HG03565 (cell line): ENCODE measurements at regions not wholly inside any gene's neighbourhood (a gene's known extent, or its start where the extent isn't known, plus 50 kb on each side); places are given as distances from the start of the nearest gene placed in this dataset.
"Not testable (repeated sequence)": the region's sequence is repeated elsewhere in the genome, so short reads cannot be mapped to it uniquely, and the experiment has no call there.

Experiments
- ATAC-seq: cut with Tn5 transposase; IDR thresholded peaks from one replicate; pipeline ENCODE4 v1.9.1; 2021; ENCODE audit warnings: mild to moderate bottlenecking, moderate library complexity; ENCODE audit not compliant: unreplicated experiment

DNA sequence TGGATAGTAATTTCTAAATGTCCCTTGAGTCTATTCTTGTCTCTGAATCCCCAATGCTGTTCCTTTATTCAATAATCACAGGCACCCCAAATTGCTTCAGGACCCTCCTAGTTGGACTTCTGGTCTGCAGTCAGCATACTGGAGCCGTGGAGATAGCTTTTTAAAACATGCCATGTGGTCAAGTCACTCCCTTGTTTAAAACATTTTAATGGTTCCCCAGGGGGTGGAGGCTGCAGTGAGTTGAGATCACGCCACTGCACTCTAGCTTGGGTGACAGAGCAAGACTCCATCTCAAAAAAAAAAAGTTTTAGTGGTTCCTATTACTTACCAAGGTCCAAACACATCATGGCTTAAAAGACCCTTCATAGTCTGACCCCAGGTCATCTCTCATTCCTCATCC lies 220.3 kb downstream of the ADAMTS15 start:
- ATAC-seq = no peak

GRCh38 chr11:130670200-130670599 lies 221.8 kb downstream of the ADAMTS15 start:
- no peak for ATAC-seq

- no peak for ATAC-seq
These were observed 223.6 kb downstream of the ADAMTS15 start for GRCh38 chr11:130671801-130672700.

GRCh38 chr11:130672911-130673310 lies 224.5 kb downstream of the ADAMTS15 start:
- ATAC-seq = no peak

- no peak for ATAC-seq
These were observed 225.3 kb downstream of the ADAMTS15 start for GRCh38 chr11:130673698-130674097.

DNA sequence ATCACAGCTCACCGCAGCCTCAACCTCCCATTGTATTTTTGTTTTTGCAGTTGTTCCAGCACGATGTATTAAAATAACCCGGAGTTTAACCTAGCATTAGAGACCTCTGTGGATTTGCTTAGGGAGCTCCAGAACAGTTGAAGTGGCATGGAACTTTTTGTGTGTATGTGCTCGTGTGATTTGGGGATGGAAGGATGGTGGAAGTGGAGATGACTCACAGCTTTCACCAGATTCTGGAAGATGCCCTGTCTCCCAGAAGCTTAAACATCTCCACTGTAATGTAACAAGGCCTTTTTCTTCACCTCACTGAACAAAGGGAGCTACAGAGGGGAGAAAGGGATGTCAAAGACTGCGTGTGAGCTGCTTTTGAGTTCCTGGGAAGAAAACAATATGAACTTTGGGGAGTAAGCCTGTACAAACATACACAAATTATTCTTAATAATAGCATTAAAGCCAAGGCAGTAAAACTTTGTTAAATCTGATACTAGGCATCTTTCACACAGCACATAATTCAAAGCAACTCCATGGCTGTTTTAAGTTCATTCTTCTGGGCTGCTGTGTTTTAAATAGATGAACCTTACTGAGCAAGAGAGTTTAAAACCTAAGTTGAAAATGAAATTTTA lies 226.4 kb downstream of the ADAMTS15 start:
- ATAC-seq = no peak

DNA sequence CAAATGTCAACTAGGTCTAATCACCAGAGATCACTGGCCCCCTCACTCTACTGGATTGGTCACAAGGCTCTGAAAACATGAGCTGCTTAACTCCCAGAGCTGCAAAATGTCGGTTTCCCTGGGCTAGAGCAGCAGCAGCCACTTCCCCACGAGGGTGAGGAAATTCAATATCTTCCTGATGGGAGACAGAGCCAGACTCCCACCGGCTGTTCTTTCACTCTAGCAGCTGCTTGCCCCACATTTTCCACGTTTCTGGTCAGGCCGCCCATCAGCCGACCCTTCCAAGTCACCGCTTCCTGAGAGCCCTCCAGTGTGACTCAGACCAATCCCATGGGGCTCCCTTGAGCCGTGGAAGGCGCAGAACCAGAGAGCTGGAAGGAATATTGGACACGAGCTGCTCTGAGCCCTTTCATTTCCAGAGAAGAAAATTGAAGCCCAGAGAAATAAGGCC lies 227.0 kb downstream of the ADAMTS15 start:
- no peak for ATAC-seq

GRCh38 chr11:130675917-130676316 lies 227.5 kb downstream of the ADAMTS15 start:
- no peak for ATAC-seq

GRCh38 chr11:130677486-130678153 lies 229.2 kb downstream of the ADAMTS15 start:
- ATAC-seq = no peak

DNA sequence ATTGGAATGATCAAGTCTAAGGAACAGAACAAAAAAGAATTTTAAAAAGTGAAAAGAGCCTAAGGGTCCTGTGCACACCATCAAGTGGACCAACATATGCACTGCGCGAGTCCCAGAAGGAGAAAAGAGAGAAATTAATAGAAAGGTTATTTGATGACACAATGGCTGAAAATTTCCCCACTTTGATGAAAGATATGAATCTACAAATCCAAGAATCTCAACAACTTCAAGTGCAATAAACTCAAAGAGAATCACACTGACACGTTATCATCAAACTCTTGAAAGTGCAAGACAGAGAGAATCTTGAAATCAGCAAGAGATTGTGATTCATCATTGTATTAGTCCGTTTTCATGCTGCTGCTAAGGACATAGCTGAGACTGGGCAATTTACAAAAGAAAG lies 230.8 kb downstream of the ADAMTS15 start:
- no peak for ATAC-seq

- not testable (repeated sequence) for ATAC-seq
These were observed 233.8 kb downstream of the SNX19 start for GRCh38 chr11:130682471-130682870.

DNA sequence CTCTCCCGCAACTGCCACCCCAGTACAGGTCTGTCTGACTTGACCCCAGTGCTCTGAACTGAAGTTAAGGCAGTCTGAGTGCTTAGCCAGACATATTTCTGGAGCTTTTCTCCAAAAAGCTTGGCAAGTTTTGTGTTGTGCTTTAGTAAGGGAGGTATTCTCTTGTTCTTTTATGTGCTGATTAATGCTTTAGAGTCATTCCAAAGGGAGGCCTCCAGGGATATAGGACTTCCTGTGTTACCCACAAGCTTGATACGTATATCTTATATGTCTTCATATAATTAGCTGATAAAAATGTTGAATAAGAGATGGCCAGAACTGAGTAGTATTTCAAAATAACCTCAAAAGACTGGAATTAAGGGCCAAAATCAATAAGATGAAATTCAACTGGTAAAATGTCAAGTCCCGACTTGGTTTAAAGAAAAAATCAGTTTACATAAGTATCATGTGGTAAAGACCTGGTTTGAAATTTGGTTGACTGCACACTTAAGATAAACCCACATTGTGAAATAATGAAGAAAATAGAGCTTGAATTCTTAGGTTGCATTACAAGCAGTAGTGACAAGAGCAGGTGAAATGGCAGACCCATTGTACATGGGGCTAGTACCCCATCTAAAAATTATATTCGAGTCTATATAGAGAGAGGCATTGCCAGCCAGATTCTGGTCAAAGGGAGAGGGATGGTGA lies 226.9 kb downstream of the SNX19 start:
- ATAC-seq = no peak

DNA sequence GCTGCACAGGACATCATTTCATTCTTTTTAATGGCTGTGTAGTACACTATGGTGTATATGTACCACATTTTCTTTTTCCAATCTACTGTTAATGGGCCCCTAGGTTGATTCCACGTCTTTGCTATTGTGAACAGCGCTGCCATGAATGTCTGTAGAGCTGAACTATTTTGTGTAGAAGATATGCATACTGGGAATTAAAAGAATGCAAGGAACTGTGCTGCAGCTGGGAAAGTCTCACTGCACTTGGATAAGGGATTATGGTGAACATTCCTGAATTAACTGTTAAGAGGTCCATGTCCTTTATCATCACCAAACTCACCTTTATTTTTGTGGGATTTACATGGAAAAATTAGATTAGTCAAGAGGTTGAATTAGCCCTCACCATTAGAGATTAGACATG lies 224.7 kb downstream of the SNX19 start:
- no peak for ATAC-seq

- ATAC-seq = no peak
These were observed 224.1 kb downstream of the SNX19 start for GRCh38 chr11:130692220-130692619.

DNA sequence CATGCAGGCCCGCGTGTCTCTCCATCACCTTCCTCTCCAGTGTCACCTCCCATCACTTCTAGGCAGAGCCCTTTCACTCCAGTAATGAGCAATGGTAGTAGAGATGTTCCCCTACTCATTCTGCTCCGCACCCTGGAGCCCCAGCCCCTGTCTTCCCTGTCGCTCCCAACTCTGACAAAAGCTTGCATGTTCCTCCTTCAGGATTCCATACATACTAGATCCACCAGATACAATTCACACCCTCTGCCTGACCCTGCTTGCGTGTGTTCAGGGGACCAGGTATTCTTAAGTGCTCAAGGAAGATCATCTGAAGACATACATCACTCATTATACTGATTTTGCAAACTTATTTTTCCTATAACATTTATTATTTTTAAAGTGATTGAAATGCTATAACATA lies 222.7 kb downstream of the SNX19 start:
- ATAC-seq = no peak

DNA sequence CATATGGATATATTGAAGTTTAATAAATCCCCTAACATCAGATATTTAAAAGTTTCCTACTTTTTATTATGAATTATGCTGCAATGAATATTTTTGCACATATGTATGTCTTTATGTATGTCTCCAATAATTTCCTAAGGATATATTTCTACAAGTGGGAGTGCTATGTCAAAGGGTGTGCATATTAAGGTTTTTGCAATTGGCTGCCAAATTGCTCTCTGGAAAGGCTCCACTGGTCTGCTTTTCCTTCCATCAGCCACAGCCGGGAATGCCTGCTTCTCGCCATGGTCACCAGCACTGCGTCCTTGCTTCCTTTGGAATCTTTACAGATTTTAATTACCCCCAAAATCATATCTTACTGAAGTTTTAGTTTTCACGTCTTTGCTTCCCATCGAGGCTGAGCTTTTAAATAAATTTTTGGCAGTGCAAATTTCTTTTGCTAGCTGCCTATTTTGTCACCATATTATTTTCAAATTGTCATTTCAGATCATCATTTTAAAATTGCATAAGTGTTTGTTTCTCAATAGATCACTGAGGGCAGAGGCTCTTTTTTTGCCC lies 221.7 kb downstream of the SNX19 start:
- no peak for ATAC-seq

- ATAC-seq = no peak
These were observed 218.1 kb downstream of the SNX19 start for GRCh38 chr11:130698174-130698573.

DNA sequence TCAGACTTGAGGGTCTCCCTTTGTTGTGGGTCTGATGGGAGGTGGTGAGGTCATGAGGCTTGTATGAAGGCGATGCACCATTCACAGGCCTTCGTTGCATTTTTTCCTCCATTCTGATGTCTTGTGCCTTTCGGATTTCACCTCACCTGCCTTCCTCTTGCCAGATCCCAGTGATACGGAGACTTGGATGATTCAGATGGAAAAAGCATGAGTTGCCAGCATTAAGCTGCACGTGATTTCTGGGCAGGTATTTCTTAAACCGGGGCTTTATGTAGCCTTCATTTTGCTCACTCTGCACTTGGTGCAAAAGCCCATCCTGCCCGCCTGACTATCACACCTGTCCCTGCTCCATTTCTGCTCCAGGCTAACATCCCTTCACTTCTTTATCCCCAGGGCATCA lies 216.7 kb downstream of the SNX19 start:
- ATAC-seq = no peak

GRCh38 chr11:130700092-130700491 lies 216.2 kb downstream of the SNX19 start:
- no peak for ATAC-seq

DNA sequence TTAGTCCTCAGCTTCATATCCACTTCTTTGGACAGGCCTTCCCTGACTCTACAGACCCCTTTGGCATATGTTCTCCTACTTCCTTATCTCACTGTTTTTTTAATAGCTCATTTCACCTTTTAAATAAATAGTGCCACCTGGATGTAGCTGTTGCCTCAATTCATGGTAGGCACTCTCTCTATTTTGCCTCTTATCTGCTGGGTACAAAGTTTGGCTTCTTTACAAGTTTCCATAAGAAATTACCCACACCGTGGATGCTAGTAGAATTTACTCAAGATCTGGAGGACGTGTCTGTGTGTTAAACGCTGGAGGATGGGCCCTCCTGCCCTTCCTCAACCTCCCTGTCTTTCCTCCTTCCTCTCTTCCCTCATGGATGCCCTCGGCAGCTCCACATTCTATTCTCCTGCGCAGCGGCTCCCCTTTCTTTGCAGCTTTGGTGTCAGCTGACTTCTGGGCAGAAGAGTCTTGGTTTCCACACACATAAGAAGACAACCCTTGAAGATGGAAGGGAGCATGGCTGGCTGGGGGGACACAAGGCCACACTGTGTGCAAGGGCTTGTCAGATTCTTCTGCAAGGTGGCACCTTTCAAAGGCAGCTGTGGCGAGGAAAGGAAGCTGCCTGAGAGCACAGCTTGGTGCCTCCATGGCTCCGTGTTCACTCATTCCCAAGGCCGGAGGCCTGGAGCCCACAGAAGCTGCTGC lies 212.6 kb downstream of the SNX19 start:
- ATAC-seq = no peak
